Astrocyte (in vitro differentiated cells and primary cell): ENCODE measurements at regions not wholly inside any gene's neighbourhood (a gene's known extent, or its start where the extent isn't known, plus 50 kb on each side); places are given as distances from the start of the nearest gene placed in this dataset.

Experiments used
- EZH2 ChIP-seq: IDR thresholded peaks from 2 replicates; pipeline ENCODE4 v1.6.1; 2012; ENCODE audit warnings: mild to moderate bottlenecking, low read length, inconsistent platforms; ENCODE audit not compliant: insufficient read depth
- TF ChIP-seq, protein P1 (sequence below): IDR thresholded peaks from 2 replicates; pipeline ENCODE4 v1.5.1; 2011; ENCODE audit warnings: low read depth, mild to moderate bottlenecking, inconsistent platforms, low read length, moderate library complexity; ENCODE audit not compliant: insufficient read depth

DNA sequence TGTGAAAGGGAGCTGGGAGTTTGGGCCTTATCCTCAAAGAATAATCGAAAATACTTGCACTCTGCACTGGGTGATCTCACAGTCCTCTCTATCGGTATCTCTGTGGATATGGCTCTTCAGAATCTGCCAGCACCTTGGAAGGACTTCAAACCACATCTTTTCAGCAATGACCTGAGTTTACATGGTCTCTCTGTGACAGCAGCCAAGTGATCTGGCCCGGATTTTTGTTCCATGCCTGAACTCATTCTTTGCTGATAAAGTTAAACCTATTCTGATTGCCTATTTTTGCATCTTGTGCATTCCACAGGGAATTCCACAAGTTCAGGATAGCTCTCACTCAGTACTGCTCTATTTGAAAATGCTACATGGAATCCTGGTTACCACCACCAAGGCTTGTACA is 98.9 kb downstream of the HDGFL1 start:
- TF ChIP-seq, protein P1, sequence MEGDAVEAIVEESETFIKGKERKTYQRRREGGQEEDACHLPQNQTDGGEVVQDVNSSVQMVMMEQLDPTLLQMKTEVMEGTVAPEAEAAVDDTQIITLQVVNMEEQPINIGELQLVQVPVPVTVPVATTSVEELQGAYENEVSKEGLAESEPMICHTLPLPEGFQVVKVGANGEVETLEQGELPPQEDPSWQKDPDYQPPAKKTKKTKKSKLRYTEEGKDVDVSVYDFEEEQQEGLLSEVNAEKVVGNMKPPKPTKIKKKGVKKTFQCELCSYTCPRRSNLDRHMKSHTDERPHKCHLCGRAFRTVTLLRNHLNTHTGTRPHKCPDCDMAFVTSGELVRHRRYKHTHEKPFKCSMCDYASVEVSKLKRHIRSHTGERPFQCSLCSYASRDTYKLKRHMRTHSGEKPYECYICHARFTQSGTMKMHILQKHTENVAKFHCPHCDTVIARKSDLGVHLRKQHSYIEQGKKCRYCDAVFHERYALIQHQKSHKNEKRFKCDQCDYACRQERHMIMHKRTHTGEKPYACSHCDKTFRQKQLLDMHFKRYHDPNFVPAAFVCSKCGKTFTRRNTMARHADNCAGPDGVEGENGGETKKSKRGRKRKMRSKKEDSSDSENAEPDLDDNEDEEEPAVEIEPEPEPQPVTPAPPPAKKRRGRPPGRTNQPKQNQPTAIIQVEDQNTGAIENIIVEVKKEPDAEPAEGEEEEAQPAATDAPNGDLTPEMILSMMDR = no peak
- no peak for TF ChIP-seq EZH2
